Activated CD4-positive, alpha-beta T cell treated with anti-CD3 and anti-CD28 coated beads, Interleukin-2, amount 50 U/mL, for 16 hours (primary cell): ENCODE measurements at regions not wholly inside any gene's neighbourhood (a gene's known extent, or its start where the extent isn't known, plus 50 kb on each side); places are given as distances from the start of the nearest gene placed in this dataset.
"Not testable (repeated sequence)": the region's sequence is repeated elsewhere in the genome, so short reads cannot be mapped to it uniquely, and the experiment has no call there.

Experiments
- DNase-seq: peaks from one replicate; pipeline ENCODE4 v3.0.0-alpha.2; 2020

DNA sequence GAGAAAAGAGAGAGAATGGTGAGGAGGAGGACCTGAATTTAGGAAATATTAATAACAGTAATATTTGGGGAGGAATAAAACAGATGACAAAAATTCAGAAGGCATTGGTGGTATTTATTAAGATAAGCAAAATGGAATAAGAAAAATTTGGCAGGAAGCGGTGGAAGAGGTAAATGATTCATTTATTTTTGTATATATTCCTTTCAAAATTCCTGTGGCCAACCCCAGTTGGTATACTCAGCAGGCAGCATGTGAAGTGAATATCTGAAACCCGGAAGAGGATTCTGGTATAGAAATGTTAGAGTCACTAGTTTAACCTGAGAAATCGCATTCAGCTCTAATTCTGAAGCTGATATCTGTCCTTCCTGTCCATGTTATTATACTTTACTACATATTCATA is 792.0 kb downstream of the KCNJ2 start:
- DNase-seq = no peak

DNA sequence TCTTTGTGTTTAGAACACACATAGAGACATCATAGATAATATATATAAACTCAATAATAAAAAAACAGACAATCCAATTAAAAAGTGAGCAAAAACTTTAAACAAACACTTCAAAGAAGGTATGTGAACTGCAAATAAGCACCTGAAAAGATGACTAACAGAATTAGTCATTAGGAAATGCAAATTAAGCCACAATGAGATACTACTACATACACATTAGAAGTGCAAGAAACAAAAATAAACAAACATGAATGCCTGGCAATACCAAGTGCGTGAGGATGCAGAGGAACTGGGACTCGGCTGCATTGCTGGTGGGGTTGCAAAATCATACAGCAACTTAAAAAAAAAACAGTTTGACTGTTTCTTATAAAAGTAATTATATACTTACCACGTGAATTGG is 799.0 kb downstream of the KCNJ2 start:
- DNase-seq = no peak

DNA sequence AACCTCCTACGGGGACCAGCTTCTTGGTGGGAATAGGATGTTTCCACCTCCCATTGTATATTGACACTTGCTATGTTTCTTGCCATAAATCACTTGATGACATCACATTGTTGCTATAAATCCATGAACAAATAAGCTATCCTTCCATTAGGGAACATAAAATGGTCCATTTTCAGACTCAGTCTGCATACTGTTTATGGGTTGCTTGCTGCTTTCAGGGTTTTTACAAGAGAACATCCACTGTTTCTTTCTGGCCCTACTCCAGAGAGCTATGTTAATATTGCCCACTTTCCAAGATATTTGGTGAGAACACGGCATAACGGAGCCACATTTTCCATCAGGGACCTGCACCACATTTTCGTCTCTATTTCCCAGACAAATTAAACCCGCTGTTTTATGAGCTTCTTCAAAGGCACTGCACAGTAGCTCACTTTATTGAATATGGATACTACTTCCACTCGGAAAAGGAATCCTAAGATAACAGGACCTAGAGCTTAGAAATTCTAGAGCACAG is 800.2 kb downstream of the KCNJ2 start:
- no peak for DNase-seq

- no peak for DNase-seq
Observed at GRCh38 chr17:70976447-70976846, 807.1 kb downstream of the KCNJ2 start.

DNA sequence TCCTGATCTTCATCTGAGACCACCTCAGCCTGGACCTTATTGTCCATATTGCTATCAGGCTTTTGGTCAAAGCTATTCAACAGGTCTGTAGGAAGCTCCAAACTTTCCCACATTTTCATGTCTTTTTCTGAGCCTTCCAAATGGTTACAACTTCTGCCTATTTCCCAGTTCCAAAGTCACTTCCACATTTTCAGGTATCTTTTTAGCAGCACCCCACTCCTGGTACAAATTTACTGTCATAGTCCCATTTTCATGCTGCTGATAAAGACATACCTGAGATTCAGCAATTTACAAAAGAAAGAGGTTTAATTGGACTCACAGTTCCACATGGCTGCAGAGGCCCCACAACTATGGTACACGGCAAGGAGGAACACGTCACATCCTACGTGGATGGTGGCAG is 815.5 kb downstream of the KCNJ2 start:
- DNase-seq = no peak

DNA sequence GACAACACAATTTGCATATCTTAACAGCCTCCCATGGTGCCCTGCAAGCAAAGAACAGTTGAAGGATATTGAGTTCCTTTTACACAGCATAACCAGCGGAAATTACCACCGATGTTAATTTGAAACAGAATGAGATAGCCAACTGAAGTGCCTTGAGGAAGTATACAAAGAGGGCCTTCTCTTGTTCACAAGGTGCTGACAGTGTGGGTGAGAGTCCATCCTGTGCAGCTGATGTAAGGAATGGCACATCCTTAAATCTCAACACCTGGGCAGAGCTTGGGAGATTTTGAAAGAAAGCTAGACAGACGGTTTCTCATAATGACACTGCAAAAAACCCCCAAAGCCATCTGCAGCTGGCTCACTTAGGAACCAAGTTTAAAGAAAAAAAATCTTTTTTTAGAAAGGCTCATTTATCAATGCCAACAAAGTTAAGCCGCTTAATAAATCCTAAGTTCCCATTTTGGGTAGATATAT is 818.6 kb downstream of the KCNJ2 start:
- DNase-seq = peak; percentile 1

DNA sequence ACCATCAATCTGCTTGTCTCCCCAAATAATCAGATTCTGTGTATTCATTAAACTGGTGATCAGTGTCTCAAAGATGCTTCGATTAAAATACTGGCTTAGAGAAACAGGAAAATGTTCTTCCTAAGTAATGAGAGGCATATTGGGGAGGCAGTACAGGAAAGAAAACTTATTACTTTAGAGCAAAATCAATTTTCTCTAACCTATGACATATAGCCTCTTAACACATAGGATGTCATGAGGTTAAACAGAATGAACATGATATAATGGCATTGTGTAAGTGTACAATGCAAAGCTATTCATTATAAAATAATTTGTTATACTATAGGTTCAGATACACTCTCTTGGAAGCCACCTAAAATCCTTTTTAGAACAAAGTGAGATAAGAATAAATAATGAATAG is 819.3 kb downstream of the KCNJ2 start:
- DNase-seq = no peak

GRCh38 chr17:70989280-70989679 is 819.9 kb downstream of the KCNJ2 start:
- no peak for DNase-seq

- no peak for DNase-seq
Observed at GRCh38 chr17:70994194-70994593, 824.9 kb downstream of the KCNJ2 start.

DNA sequence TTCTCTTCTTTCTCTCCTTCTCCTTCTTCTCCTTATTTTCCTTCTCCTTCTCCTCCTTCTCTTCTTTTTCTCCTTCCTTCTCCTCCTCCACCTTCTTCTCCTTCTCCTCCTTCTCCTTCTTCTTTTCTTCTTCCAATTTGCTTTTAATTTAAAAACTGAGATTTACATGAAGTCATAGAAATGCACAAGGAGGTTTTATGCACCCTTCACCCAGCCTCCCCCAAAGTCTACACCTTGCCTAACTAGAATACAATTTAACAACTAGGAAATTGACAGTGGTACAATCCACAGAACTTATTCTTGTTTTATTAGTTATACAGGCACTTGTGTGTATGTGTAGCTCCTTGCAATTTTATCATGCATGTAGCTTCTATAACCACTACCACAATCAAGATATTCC is 826.7 kb downstream of the KCNJ2 start:
- no peak for DNase-seq

GRCh38 chr17:71003736-71004135 is 834.4 kb downstream of the KCNJ2 start:
- no peak for DNase-seq

- no peak for DNase-seq
Observed at GRCh38 chr17:71004413-71004812, 835.1 kb downstream of the KCNJ2 start.

GRCh38 chr17:71011391-71011790 is 842.1 kb downstream of the KCNJ2 start:
- no peak for DNase-seq

- DNase-seq = no peak
Observed at GRCh38 chr17:71019699-71020098, 850.4 kb downstream of the KCNJ2 start.

GRCh38 chr17:71022758-71023157 is 853.4 kb downstream of the KCNJ2 start:
- DNase-seq = no peak

DNA sequence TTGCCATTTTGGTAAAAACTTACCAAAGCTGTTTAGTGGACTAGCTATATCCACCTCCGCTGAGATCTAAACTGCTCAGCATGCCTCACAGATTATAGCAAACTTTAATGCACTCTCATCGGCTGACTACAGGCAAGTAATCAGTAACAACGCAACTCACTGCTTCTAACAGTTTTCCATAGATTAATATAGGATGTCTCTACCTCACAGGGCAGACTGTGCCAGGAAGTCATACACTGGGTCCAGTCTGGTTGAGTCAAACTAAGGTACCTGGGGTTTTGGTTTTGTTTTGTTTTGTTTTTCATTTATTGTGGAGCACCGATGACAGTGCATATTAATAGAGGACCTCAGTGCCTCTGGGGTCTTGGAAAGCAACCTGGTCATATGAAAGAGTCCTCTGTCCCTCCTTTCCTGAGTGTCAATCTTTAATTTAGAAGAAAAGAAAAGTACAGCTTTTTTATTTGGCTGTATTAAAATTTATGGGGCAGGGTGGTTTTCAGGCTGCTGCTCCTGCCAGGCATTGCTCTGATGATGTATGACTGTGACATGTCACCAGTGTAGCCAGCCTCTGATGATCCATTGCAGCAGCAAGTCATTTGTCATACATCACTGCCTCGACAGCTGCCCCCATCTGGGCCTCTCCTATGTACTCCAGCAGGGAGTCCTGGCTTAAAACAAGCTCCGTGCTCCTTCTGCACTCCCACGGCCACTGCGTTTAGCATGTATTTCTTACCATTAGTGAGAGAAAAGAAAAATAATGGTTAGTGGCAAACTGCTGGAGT is 854.1 kb downstream of the KCNJ2 start:
- no peak for DNase-seq

DNA sequence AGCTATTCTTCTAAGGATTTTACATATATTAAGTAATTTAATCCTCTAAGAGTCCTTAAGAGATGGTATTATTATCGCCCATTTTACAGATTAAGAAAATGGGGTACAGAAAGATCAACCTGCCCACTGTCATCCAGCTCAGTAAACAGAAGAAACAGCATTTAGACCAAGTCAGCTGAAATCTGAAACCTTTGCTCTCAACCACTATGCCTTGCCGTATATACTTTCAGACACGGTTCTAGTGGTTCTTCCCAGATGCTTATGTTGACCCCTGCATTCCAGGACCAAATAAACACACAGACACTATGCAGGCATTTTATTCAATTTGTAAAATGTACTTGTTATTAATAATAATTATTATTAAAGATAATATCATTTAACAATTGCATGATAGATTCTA is 854.8 kb downstream of the KCNJ2 start:
- DNase-seq = no peak

GRCh38 chr17:71024969-71025368 is 855.6 kb downstream of the KCNJ2 start:
- no peak for DNase-seq

DNA sequence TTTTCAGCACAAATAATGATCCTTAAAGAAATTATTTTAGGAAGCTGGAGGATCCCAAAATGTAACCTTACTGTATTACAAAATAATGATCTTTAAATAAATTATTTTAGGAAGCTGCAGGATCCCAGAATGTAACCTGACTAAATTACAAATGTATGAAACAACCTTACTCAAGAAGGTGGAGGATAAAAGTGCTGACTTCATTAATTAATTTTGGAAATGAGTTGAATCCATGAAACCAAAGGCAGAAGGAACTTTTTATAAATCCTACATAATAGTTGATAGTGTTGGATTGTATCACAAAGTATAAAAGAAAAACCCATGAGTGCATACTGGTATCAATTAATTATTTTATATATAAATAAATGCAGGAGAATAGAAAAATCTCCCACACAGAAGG is 859.9 kb downstream of the KCNJ2 start:
- DNase-seq = no peak

DNA sequence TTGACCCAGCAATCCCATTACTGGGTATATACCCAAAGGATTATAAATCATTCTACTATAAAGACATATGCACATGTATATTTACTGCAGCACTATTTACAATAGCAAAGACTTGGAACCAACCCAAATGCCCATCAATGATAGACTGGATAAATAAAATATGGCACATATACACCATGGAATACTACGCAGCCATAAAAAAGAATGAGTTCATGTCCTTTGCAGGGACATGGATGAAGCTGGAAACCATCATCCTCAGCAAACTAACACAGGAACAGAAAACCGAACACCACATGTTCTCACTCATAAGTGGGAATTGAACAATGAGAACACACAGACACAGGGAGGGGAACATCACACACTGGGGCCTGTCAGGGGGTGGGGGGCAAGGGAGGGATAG is 862.0 kb downstream of the KCNJ2 start:
- DNase-seq = not testable (repeated sequence)

DNA sequence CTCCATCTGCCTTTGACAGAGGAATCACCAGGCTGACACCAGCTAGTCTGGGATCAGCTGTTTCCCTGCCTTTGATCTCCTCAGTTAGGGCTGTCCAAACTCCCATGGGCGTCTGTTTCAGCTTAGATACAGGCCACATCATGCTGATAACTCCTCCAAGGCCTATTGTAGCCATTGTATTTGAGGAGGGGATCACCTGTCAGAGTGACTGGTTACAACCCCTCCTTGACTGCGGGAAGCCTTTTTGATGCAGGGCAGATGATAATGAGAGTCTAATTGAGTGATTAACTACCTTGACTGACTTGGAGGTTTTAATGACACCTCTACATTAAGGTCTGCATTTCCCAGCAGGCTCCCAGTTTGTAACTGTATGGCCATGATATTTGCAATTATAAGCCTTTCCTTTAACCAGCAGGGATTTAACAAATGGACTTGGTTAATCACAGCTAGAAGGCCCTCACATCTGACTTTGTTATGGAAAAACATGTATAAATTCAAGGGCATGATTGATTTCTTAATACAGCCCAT is 863.5 kb downstream of the KCNJ2 start:
- no peak for DNase-seq

- no peak for DNase-seq
Observed at GRCh38 chr17:71033336-71033735, 864.0 kb downstream of the KCNJ2 start.

GRCh38 chr17:71035226-71035625 is 865.9 kb downstream of the KCNJ2 start:
- no peak for DNase-seq

DNA sequence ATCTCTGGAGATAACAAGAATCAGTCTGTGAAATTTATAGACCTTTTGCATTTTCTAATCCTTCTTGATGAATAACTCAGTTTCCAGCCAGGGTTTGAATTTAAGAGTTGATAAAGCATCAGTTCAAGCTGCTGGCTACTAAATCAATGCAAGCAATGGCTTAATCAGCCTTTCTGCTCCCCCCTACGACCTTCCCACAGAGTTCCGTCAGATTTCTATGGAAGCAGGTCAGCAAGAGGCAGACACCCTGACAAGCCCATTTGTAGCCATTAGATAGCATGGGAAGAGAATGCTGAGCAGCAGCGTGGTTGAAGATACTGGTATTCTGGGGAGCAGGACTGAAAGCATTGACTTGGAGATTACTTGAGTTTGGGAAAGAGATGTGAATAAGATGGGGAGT is 868.1 kb downstream of the KCNJ2 start:
- no peak for DNase-seq

GRCh38 chr17:71039391-71039790 is 870.1 kb downstream of the KCNJ2 start:
- DNase-seq = no peak
